RWPE2 (cell line): ENCODE measurements at regions not wholly inside any gene's neighbourhood (a gene's known extent, or its start where the extent isn't known, plus 50 kb on each side); places are given as distances from the start of the nearest gene placed in this dataset.

Source experiments
- ATAC-seq: fragments of 200-7000 bp; cut with Tn5 transposase; 3 replicates; pipeline ENCODE4 v1.9.1; 2021; ENCODE audit warnings: low read depth
- DNase-seq: peaks from one replicate; pipeline ENCODE4 v3.0.0-alpha.2; 2020; ENCODE audit warnings: low spot score
- H3K27ac ChIP-seq: fragments of 450-650 bp; 2 replicates; pipeline ENCODE4 v1.5.1; 2017; ENCODE audit warnings: mild to moderate bottlenecking; ENCODE audit not compliant: poor library complexity, severe bottlenecking
- H3K27me3 ChIP-seq: fragments of 250-450 bp; sonication (Bioruptor Pico); 2 replicates; pipeline ENCODE4 v1.5.1; 2021; ENCODE audit warnings: mild to moderate bottlenecking, moderate library complexity; ENCODE audit not compliant: insufficient read depth, poor library complexity, severe bottlenecking
- H3K36me3 ChIP-seq: fragments of 250-450 bp; sonication (Bioruptor Pico); 2 replicates; pipeline ENCODE4 v1.5.1; 2020; ENCODE audit warnings: low read depth, mild to moderate bottlenecking, moderate library complexity
- H3K4me1 ChIP-seq: fragments of 250-450 bp; sonication (Bioruptor Pico); 2 replicates; pipeline ENCODE4 v1.5.1; 2021; ENCODE audit warnings: mild to moderate bottlenecking, moderate library complexity; ENCODE audit not compliant: insufficient read depth, poor library complexity, severe bottlenecking
- H3K4me3 ChIP-seq: fragments of 250-450 bp; sonication (Bioruptor Pico); 2 replicates; pipeline ENCODE4 v1.5.1; 2021; ENCODE audit warnings: mild to moderate bottlenecking, moderate library complexity; ENCODE audit not compliant: severe bottlenecking
- H3K9me3 ChIP-seq: fragments of 250-450 bp; sonication (Bioruptor Pico); 2 replicates; pipeline ENCODE4 v1.5.1; 2021; ENCODE audit warnings: mild to moderate bottlenecking, moderate library complexity; ENCODE audit not compliant: severe bottlenecking
- TF ChIP-seq, protein P1 (sequence below): fragments of 450-650 bp; IDR thresholded peaks from one replicate; pipeline ENCODE4 v1.5.1; 2017; ENCODE audit warnings: mild to moderate bottlenecking, moderate library complexity; ENCODE audit not compliant: poor library complexity, severe bottlenecking

GRCh38 chr9:746661-747434, 94.6 kb upstream of the DMRT1 start:
- peaks cover 42% of the 10 kb centered on the region for H3K36me3 ChIP-seq
- no peaks in the 10 kb centered on the region for H3K27me3 ChIP-seq
- ATAC-seq = no peak
- H3K4me1 ChIP-seq = peaks cover 36% of the 10 kb centered on the region
- TF ChIP-seq, protein P1, sequence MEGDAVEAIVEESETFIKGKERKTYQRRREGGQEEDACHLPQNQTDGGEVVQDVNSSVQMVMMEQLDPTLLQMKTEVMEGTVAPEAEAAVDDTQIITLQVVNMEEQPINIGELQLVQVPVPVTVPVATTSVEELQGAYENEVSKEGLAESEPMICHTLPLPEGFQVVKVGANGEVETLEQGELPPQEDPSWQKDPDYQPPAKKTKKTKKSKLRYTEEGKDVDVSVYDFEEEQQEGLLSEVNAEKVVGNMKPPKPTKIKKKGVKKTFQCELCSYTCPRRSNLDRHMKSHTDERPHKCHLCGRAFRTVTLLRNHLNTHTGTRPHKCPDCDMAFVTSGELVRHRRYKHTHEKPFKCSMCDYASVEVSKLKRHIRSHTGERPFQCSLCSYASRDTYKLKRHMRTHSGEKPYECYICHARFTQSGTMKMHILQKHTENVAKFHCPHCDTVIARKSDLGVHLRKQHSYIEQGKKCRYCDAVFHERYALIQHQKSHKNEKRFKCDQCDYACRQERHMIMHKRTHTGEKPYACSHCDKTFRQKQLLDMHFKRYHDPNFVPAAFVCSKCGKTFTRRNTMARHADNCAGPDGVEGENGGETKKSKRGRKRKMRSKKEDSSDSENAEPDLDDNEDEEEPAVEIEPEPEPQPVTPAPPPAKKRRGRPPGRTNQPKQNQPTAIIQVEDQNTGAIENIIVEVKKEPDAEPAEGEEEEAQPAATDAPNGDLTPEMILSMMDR = no peak
- H3K9me3 ChIP-seq = no peaks in the 10 kb centered on the region
- peak overlapping the region; percentile 95 for H3K27ac ChIP-seq
- DNase-seq = no peak
- no peak overlapping the region for H3K4me3 ChIP-seq

- no peak for ATAC-seq
- Histone ChIP-seq H3K9me3 (no peaks in the 10 kb centered on the region), H3K27ac (peak overlapping the region; percentile 95), H3K27me3 (no peaks in the 10 kb centered on the region), H3K4me3 (no peak overlapping the region), H3K4me1 (peaks cover 41% of the 10 kb centered on the region), H3K36me3 (peaks cover 35% of the 10 kb centered on the region)
- no peak for DNase-seq
- TF ChIP-seq, protein P1 = no peak
Measured at GRCh38 chr9:747567-747966, 93.9 kb upstream of the DMRT1 start.

GRCh38 chr9:748861-749497, 92.5 kb upstream of the DMRT1 start:
- H3K27ac ChIP-seq = peak overlapping the region; percentile 95
- peak; percentile 49; the same call in 2 of the 3 replicates for ATAC-seq
- DNase-seq = peak; percentile 60
- H3K36me3 ChIP-seq = peaks cover 21% of the 10 kb centered on the region
- H3K9me3 ChIP-seq = no peaks in the 10 kb centered on the region
- no peak overlapping the region for H3K4me3 ChIP-seq
- H3K27me3 ChIP-seq = no peaks in the 10 kb centered on the region
- H3K4me1 ChIP-seq = peaks cover 42% of the 10 kb centered on the region
- TF ChIP-seq, protein P1 = no peak

DNA sequence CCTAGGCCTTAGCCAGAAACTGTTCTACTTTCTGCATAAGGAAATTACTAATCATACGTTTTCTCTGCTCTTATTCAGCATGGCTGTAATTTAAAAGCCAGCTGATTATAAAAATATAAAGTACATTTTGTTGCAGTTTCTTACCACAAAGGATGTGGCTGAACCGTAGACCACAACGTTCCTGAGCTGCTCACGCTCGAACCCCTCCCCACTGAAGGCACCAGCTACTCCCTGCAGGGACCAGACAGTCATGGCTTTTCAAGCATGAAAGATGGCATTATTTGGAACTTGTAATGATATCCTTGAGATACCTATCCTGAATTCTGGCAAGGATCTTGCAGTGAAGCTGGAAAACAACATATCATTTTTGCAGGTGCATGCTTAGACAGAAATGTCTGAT, 91.8 kb upstream of the DMRT1 start:
- Histone ChIP-seq H3K27me3 (no peaks in the 10 kb centered on the region), H3K36me3 (peaks cover 13% of the 10 kb centered on the region), H3K27ac (peak overlapping the region; percentile 95), H3K9me3 (no peaks in the 10 kb centered on the region), H3K4me1 (peaks cover 42% of the 10 kb centered on the region), H3K4me3 (no peak overlapping the region)
- TF ChIP-seq, protein P1 = no peak
- ATAC-seq (no peak), DNase-seq (no peak)
